IPS DF 4.7 (cell line): ENCODE measurements at regions not wholly inside any gene's neighbourhood (a gene's known extent, or its start where the extent isn't known, plus 50 kb on each side); places are given as distances from the start of the nearest gene placed in this dataset.

Experiments
- DNase-seq: peaks from one replicate; pipeline ENCODE4 v3.0.0-alpha.2; 2013; ENCODE audit warnings: low spot score; ENCODE audit errors: extremely low read depth

DNA sequence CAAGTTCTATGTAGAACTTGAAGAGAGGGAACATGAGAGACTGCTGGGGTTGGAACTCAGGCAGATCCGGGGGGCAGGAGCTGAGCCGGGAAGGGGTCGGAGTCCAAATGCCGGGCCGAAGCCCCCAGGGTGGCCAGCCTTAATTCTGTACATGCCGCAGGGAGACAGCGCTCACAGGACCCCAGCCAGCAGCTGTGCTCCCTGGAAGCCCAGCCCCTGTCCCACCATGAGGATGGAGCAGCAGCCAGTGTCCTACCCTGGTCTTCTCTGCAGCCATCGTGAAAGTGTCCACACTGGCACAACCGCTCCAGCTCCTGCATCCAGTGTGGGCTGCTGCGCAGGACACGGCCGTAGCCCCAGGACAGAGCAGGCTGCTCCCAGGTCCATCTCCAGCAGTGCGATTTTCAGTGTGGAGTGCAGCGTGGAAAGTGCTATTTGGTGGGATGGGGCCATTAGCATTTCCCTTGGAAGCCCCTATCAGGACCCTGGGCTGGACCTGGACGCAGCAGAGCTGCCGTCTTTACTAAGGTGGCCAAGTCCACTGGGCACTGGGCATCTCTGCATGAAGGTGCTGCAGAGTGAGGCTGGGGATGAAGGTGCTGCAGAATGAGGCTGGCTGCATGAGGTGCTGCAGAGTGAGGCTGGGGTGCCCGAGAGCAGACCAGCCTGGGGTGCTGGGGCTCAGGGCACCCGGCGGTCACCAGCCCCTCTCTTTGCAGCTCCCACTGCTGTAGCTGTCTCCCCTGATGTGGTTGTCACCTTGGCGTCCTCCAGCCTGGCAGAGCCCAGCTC, 737.4 kb downstream of the BRD1 start:
- DNase-seq = no peak

DNA sequence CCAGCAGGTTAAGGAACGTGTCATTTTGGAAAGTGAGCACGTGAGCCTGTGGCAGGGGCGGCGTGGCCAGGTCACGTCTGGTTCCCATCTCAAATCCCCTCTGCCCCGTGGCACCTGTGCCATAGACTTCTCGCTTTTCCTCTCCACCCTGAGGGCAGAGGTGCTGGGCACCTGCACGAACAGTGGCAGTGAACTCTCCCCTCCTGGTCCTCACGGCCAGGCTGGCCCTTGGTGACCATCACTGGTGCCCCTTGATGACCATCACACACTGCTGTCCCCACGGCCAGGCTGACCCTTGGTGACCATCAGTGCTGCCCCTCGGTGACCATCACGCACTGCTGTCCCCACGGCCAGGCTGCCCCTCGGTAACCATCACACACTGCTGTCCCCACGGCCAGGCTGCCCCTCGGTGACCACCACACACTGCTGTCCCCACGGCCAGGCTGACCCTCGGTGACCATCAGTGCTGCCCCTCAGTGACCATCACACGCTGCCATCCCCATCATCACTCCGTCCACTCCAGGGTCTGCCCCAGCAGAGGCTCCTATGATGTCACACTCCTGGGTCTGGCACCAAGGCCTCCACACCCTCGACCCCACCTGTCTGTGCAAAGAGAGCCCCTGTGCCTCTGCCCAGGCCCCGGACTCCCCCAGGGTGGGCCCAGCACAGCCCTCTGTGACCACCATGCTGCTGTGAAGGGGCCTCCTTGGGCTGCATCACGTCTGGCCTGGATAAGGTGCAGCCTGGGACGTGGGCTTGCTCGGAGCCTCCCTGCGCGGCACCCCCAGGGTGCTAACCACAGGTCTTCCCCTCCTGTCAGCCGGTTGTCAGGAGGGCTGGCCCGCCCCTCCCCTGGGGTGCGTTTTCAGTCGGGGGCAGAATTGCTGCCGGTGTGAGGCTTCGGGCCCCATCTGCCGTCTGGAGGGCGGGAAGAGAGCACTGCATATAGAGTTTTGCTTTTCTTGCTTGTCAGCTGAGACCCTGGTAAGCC, 738.6 kb downstream of the BRD1 start:
- no peak for DNase-seq

DNA sequence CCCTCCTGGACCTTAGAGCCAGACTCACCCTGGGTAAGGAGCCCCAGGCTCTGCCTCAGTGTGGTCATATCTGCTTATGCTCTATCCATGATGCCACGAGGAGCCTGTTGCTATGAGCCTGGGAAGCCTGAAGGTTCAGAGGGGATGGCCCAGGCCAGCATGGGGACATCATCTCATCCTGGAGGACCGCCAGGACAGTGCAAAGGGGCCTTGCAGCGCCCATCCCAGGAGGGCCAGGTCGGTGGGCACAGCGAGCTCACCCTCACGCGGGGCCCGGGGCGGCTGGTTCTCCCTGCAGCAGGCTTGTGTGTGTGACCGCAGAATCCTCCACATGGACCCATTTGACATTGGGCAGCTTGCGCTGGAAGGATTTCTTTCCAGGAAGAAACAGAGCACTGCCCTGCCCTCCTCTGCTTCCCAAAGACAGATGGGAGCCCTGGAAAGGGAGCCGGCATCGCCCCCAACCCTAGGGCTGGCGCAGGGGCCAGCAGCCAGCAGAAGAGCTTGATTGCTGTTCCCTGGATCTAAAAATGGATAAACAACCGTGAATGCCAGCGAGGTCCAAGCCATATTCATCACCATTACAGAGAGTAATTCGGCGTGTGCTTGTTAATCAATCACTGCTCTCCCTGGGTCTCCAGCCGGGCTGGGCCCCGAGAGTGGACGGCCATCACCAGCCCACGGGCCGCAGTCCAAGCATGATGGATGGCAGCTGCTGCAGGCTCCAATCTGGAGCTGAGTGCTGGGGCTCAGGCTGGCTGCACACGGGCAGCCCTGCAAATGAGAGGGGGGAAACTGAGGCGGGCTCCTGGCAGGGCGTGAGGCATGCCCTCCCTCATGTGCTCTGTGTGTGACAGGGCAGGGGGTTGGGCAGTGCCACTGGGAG, 739.7 kb downstream of the BRD1 start:
- no peak for DNase-seq

DNA sequence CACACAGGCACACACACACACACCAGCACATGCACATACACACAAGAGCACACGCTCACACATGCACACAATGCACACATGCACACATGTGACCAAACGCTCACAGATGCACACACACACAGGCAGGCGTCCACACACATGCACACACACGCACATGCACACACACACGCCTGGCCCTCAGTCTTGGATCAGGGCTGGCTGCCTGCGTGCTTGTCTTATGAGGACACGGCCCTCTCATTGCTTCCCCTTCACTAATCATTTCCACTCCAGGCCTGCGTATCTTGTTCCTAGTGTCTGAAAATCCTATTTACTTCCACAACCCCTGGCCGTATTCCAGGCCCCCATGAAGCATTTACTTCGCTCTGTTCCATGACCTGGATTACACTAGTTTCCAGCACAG, 740.5 kb downstream of the BRD1 start:
- DNase-seq = no peak

DNA sequence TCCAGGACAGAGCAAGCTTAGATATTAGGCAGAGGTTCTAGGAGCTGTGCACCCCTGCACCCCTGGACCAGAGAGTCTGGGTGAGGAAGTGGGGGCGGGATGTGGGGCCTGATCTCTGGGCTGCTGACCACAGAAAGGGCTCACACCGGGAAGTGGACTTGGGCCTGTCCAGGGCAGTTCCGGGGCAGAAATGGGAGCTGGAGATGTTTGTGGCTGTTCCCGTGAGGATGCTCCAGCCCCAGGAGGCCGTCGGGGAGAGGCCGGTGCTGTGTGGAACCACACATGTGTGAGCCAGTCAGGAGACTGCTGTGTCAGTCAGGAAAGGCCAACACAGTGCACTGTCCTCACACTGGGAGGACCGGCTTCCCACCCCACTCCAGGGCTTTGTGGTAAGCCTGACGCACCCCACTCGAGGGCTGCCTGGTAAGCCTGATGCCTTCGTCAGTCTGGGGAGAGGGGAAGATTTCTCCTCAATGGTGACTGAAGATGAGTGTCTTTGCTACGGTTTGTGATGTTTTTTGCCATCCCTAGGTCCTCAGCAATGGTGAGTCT, 741.0 kb downstream of the BRD1 start:
- DNase-seq = no peak

DNA sequence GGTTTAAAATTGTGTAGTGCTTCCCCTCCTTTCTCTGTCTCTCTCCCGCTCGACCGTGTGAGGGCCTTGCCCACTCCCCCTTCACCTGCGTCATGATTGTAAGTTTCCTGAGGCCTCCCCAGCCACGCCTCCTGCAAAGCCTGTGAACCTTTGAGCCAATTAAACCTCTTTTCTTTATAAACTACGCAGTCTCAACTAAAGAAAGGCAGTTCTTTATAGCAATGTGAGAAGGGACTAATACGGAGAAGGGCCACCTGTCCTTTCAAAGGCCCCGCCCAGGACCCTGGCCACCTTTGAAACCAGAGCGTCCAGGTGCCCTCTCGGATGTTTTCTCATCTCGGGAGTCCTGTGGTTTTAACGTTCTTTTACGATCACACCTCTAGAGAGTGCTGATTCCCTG, 741.5 kb downstream of the BRD1 start:
- DNase-seq = no peak

DNA sequence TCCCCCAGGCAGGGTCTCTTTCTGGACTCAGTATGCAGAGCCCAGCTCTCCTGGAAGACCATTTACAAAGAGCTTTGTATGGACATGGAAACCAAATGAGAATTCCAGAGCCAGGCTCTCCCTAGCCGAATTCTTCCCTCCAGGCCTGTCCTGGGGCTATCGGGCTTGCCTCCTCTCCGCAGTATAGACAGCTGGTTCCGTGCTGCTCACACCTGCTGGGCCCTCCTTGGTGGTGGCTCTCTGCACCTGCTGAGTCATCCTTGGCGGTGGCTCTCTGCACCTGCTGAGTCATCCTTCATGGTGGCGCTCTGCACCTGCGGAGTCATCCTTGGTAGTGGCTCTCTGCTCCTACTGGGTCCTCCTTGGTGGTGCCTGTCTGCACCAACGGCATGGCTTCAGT, 743.5 kb downstream of the BRD1 start:
- DNase-seq = no peak

DNA sequence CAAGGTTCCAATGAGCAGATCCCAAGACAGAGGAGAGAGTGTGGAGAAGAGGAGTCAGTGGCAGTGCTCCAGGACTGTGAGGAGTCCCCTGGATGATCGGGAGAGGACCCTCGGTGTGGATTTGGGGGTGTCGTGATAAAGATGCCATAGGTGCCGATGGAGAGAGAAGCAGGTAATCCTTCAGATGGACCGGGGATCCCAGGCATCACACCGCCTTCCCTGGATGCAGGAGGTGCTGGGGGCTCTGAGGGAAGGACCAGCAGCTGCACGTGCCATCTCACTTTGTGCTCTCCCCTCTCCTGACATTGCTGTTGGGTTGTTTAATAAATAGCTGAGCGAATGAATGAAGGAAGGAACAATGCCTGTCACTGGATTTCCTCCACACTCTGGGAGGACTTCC, 744.1 kb downstream of the BRD1 start:
- no peak for DNase-seq

DNA sequence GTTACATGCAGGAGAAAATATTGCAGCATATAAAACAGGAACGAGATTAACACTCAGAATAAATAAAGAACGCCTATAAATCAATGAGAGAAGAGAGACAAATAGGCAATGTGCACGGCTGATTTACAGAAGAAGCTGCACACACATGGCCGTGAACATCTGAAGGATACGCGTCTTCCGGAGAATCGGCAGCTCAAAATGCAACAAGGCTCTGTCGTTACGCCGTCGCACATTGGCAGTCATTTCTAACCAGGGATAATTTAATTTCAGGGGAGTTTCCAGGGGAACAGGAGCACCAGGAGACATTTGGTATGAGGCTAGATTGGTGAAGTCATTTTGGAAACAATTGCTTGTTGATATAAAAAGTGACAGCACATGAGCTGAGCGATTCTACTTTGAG, 745.2 kb downstream of the BRD1 start:
- no peak for DNase-seq

DNA sequence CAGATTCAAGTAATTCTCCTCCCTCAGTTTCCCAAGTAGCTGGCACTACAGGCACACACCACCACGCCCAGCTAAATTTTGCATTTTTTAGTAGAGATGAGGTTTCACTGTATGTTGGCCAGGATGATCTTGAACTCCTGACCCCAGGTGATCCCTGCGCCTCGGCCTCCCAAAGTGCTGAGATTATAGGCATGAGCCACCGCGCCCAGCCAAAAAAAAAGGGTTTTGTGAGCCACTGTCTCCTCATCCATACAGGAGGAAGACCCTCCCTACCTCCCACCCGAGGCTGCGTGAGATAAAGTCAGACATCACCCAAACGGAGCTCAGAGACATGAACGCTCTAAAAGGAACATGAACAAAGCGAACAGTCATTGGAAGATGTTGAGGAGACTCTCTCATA, 745.7 kb downstream of the BRD1 start:
- DNase-seq = no peak

DNA sequence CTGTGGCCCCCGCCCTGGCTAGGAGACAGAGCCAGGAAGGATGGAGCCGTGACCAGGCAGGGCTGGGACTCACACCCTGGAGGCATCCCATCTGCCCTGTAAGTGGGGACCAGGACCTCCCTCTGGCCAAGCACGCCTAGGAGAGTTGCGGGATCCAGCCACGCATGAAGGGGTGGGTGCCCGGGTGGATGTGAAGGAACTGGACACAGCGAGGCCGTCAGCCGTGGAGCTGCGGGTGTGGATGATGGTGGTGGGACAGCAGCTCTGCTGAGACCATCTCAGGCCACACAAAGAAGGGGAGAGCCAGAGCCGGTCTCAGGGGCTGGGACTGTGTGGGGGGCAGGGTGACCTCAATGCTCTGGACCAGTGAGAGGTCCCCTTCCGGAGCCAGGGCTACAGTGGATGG, 746.4 kb downstream of the BRD1 start:
- no peak for DNase-seq

DNA sequence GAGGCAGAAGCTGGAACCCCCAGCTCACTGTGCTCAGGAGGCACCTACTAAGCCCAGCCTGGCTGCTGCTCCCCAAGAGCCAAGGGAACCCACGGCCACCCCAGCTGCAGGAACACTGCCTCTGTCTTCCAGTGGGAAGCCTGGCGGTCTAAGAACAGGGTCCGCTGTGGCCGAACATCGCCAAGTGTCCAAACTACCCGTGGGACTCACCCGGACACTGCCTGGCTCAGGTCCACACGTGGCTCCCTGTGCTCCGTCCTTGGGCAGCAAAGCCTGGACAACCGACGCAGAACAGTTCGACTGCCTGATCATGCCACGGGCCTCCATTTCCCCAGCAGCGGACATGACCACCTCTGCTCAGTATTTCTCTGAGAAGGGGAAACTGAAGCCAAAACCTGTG, 747.0 kb downstream of the BRD1 start:
- DNase-seq = no peak

DNA sequence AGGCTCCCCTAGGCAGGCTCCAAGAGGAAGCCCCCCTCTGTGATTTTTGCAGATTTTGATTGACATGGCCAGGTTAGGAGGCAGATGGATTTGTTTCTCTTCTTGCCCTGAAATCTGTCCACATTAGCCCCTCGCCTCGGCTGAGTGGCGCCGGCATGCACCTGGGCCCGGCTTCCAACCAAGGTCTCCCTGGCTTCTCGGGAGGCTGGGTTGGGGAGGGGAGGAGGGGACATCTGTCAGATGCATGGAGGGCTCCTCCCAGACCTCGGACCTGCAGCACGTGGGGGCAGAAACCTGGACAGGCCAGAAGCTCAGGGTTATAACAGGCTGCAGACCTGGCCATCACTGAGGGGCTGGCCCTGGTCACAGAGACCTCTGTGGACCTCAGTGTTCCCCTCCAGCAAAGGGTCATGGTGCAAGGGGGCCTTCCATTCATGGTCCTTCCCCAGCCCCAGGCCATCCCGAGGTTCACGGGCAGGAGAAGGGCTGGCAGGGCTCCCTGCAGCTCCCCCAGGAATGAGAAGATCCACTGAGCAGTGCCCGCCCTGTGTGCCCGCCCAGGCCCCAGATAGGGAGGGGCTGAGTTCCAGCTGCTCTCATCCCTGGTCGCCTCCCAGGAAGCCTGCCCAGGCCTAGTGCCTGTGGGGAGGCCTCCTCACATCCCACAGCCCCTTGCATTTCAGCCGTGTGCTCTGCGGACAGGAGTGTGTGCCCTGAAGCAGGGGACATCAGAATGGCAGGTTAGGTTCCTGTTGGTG, 747.8 kb downstream of the BRD1 start:
- DNase-seq = no peak

DNA sequence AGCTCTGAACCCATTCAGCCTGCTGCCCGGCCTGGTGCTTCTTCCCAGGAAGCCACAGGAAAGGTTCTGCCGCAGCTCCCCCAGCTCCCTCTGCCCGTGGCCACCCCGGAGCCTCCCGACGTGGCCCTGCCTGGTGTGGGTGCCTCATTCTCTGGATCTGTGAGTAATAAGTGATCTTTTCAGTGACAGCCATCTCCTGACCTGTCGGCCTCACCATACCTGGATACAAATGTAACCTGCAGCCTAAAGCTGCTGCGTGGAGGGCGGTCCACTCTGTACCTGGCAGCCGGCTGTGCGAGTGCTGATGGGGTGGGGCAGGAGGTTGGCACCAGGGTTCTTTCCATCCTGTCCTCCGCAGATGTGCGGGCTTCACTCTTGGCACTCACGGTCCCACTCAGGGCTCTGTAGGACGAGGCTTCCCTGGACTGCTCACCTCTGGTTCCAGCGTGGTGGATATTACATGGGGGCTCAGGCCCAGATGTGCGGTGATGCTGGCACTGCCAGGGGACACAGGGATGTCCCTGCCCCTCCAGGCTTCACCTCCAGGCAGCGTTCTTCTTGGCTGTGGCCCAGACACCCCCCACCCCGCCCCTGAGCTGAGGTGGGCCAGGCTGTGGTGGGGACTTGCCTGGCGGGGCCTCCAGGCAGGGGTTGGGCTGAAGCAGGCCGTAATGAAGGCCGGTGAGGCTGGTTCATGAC, 748.5 kb downstream of the BRD1 start:
- DNase-seq = no peak

DNA sequence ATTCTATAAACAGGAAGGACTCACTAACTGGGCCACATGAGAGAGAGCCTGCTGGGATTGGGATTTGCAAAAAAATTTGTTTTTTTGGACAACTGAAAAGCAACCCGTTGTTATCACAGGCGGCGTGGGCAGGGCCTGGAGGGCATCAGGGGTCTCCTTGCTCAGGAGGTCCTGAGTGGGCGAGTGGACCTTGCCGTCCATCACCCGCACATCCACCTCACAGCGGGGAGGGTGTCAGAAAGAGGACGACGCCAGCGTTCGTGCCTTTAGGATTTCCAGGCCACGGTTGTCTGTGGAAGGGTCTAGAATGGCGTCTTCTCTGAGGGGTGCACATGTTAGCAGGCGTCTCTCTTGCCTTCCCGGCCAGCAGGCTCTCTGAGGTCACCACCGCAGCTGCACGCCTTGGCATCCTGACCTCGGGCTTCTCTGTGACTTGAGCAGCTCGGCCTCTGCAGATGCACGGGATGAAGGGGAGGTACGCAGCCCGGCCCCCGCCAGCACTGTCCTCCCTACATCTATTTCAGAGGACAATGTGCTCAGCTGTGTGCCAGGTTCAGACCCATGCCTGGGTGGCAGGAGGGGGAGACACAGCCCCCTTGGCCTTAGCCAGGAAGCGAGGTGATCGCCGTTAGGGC, 749.5 kb downstream of the BRD1 start:
- DNase-seq = no peak

DNA sequence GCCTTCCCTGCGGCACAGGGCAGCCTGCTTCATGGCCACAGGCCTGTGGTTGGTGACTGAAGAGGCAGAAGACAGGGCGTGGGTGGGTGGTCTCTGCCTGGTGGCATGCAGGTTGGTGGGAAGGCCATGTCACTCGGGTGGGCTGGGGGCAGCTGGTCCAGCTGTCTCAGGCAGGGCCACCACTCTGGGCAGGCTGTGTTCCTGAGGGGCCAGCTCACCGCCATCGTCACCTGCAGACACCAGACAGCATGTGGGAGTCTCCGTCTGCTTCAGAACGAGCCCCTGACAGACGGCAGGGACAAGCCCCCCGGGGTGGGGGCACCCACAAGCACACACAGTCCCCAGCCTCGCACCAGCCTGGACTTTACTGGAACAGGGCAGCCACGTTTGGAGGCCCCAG, 750.1 kb downstream of the BRD1 start:
- no peak for DNase-seq

DNA sequence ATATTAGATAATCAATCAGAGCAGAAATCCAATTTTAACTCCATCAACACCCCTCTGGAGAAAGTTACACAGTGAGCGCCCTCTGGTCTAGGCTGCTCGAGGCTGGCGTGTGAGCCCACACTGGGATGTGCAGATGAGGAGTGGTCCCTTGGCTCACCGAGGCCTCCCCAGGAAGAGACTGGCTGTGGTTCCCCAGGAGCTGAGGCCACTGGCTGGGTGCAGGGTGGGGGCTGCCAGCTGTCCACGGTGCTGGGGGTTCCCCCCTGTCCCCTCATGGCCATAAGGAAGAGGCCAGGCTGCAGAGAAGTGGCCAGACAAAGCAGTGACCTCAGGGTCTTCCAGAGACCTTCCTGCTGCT, 750.7 kb downstream of the BRD1 start:
- DNase-seq = no peak

DNA sequence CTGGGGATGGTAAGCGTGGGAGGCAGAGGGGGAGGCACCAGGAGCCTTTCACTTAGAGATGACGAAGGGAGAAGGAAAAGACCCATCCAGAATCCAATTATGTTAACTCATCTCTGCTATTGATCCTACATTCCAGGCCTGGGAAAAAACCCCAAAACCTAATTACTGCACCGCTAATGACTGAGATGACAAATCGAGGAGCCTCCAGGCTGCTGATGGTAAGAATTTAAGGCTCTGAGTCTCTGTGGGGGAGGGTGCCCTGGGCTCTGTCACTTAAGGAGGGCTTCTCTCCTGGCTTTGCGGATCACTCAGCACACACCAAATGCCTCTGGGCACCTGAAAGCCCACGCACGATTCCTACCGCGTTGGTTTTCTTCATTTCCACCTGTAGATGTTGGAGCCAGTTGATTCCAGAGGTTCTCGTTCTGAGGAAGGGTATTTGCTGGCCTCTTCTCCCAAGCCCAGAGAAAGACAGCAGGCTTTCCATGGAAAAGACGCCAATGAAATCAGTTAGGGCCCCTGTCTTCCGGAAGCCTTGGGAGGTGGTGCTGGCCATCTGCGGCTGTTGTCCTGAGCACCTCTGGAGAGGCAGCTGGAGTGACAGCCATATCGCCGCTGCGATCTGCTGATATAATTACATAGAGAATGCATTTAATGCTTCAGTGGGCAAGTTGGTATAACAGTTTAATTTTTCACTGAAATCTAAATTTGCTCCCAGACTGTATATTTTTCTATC, 751.2 kb downstream of the BRD1 start:
- DNase-seq = no peak

DNA sequence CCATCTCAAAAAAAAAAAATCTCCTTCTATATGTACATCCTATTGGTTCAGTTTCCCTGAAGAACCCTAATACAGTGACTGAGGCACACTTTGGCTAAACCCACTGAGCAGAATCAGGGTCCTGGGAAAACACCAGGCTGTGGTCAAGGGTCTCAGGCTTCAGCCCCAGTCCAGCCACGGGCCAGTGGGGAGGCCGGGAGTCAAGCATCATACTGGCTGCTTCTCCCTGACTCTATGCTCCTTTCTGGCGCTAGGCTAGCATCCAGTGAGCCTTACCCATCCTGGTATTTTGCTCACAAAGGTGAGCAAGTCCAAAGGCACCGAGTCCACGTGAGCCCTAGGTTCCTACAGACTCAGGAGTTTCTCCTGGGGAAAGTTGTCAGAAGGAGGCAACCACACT, 752.5 kb downstream of the BRD1 start:
- DNase-seq = no peak
